ENCODE measurements at regions not wholly inside any gene's neighbourhood (a gene's known extent, or its start where the extent isn't known, plus 50 kb on each side); places are given as distances from the start of the nearest gene placed in this dataset.

DNA sequence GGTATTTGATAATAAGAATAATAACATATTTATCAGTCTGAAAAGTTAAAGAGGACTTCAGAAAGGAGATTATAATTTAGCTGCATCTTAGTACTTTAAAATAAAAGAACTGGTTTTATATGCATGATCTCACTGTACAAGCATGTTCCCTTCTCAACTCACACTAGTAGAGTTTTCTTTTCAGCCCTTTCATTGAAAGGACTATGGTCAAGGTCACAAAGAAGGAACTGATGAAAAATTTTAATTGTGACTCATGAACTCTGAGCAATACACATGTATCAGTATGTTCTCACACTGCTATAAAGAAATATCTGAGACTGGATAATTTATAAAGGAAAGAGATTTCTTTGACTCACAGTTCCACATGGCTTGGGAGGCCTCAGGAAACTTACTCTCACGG lies 73.7 kb upstream of the NDST4 start:
- TF ChIP-seq, protein P1, sequence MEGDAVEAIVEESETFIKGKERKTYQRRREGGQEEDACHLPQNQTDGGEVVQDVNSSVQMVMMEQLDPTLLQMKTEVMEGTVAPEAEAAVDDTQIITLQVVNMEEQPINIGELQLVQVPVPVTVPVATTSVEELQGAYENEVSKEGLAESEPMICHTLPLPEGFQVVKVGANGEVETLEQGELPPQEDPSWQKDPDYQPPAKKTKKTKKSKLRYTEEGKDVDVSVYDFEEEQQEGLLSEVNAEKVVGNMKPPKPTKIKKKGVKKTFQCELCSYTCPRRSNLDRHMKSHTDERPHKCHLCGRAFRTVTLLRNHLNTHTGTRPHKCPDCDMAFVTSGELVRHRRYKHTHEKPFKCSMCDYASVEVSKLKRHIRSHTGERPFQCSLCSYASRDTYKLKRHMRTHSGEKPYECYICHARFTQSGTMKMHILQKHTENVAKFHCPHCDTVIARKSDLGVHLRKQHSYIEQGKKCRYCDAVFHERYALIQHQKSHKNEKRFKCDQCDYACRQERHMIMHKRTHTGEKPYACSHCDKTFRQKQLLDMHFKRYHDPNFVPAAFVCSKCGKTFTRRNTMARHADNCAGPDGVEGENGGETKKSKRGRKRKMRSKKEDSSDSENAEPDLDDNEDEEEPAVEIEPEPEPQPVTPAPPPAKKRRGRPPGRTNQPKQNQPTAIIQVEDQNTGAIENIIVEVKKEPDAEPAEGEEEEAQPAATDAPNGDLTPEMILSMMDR (IDR thresholded peaks at IDR 0.05; ENCODE audit: insufficient read depth, low read length), result no peak
- TF ChIP-seq, protein P2, sequence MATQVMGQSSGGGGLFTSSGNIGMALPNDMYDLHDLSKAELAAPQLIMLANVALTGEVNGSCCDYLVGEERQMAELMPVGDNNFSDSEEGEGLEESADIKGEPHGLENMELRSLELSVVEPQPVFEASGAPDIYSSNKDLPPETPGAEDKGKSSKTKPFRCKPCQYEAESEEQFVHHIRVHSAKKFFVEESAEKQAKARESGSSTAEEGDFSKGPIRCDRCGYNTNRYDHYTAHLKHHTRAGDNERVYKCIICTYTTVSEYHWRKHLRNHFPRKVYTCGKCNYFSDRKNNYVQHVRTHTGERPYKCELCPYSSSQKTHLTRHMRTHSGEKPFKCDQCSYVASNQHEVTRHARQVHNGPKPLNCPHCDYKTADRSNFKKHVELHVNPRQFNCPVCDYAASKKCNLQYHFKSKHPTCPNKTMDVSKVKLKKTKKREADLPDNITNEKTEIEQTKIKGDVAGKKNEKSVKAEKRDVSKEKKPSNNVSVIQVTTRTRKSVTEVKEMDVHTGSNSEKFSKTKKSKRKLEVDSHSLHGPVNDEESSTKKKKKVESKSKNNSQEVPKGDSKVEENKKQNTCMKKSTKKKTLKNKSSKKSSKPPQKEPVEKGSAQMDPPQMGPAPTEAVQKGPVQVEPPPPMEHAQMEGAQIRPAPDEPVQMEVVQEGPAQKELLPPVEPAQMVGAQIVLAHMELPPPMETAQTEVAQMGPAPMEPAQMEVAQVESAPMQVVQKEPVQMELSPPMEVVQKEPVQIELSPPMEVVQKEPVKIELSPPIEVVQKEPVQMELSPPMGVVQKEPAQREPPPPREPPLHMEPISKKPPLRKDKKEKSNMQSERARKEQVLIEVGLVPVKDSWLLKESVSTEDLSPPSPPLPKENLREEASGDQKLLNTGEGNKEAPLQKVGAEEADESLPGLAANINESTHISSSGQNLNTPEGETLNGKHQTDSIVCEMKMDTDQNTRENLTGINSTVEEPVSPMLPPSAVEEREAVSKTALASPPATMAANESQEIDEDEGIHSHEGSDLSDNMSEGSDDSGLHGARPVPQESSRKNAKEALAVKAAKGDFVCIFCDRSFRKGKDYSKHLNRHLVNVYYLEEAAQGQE (IDR thresholded peaks at IDR 0.05; ENCODE audit: insufficient replicate concordance, low read depth), result no peak
- no peak for TF ChIP-seq POLR2AphosphoS5 (IDR thresholded peaks at IDR 0.05; ENCODE audit: low read depth)
- no peak for TF ChIP-seq SPI1 (IDR thresholded peaks at IDR 0.05; ENCODE audit: borderline replicate concordance, low read depth)
- no peak for TF ChIP-seq GABPA (IDR thresholded peaks at IDR 0.05; ENCODE audit: low read depth)

Measured in HL-60 (cell line).